A673 (cell line): ENCODE measurements at regions not wholly inside any gene's neighbourhood (a gene's known extent, or its start where the extent isn't known, plus 50 kb on each side); places are given as distances from the start of the nearest gene placed in this dataset.

ENCODE experiments used
- BruUV-seq: library from RNA; stranded (reverse); fragments of 400-500 nt; replicated peaks from 2 replicates; lab custom pipeline; 2021; lab: Mats Ljungman, UMichigan
- CTCF ChIA-PET: fragments of 300-600 bp; sonication (Branson Sonifier 250); formaldehyde crosslinking; loops from one replicate; lab custom pipeline; 2022; ENCODE audit warnings: antibody characterized with exemption; lab: Charles Lee
- POLR2A ChIA-PET: fragments of 300-600 bp; sonication (Branson Sonifier 250); formaldehyde crosslinking; loops from one replicate; lab custom pipeline; 2022; ENCODE audit warnings: antibody characterized with exemption; ENCODE audit not compliant: low non-redundant PET; lab: Charles Lee
- DNase-seq: peaks from one replicate; pipeline ENCODE4 v3.0.0-alpha.2; 2015; ENCODE audit warnings: low spot score
- H3K27ac ChIP-seq: fragments of 200-600 bp; sonication (generic); 2 replicates; pipeline ENCODE4 v1.5.1; 2016; ENCODE audit warnings: mixed run types, low read depth, mild to moderate bottlenecking, mixed read lengths, antibody characterized with exemption, low read length; ENCODE audit not compliant: poor library complexity, severe bottlenecking
- H3K27me3 ChIP-seq: fragments of 200-600 bp; sonication (generic); replicated peaks from 2 replicates; pipeline ENCODE4 v1.6.1; 2017; ENCODE audit warnings: mixed run types, low read depth, mild to moderate bottlenecking, mixed read lengths, antibody characterized with exemption, low read length; ENCODE audit not compliant: insufficient read depth, poor library complexity
- H3K36me3 ChIP-seq: fragments of 200-600 bp; sonication (generic); 2 replicates; pipeline ENCODE4 v1.6.1; 2016; ENCODE audit warnings: mixed run types, mild to moderate bottlenecking, mixed read lengths, antibody characterized with exemption, low read length; ENCODE audit not compliant: insufficient read depth, poor library complexity, severe bottlenecking
- H3K4me1 ChIP-seq: fragments of 200-600 bp; sonication (generic); 2 replicates; pipeline ENCODE4 v1.6.1; 2017; ENCODE audit warnings: mixed run types, mild to moderate bottlenecking, mixed read lengths, antibody characterized with exemption, low read length; ENCODE audit not compliant: insufficient read depth, poor library complexity, severe bottlenecking
- H3K4me3 ChIP-seq: fragments of 200-600 bp; sonication (generic); 2 replicates; pipeline ENCODE4 v1.5.1; 2016; ENCODE audit warnings: low read depth, mixed run types, mild to moderate bottlenecking, mixed read lengths, low read length; ENCODE audit not compliant: poor library complexity, severe bottlenecking
- H3K9me3 ChIP-seq: fragments of 200-600 bp; sonication (generic); 2 replicates; pipeline ENCODE4 v1.6.1; 2016; ENCODE audit warnings: mixed run types, low read depth, mild to moderate bottlenecking, mixed read lengths, antibody characterized with exemption, low read length; ENCODE audit not compliant: poor library complexity, severe bottlenecking
- EZH2 ChIP-seq: fragments of 200-600 bp; sonication (generic); IDR thresholded peaks from 2 replicates; pipeline ENCODE4 v1.6.1; 2017; ENCODE audit warnings: borderline replicate concordance, low read depth, mild to moderate bottlenecking, mixed read lengths, antibody characterized with exemption, low read length; ENCODE audit not compliant: poor library complexity, severe bottlenecking
- intact Hi-C: fragments of 100-400 bp; cut with micrococcal nuclease; formaldehyde crosslinking; loops from one replicate; pipeline ENCODE4 v1.10.0; 2022; ENCODE audit not compliant: unreplicated experiment
- TF ChIP-seq, protein P1 (sequence below): fragments of 300-800, 200-600 bp; sonication (generic); conservative IDR thresholded peaks from 2 replicates; pipeline ENCODE4 v1.5.1; 2017; ENCODE audit warnings: low read depth, mild to moderate bottlenecking, antibody characterized with exemption, low read length, moderate library complexity, mixed read lengths

- CTCF ChIA-PET: no interaction called here
- intact Hi-C loops: no loop called here
- POLR2A ChIA-PET: no interaction called here
Observed at GRCh38 chr6:113352029-113352801, 504.9 kb upstream of the MARCKS start.

GRCh38 chr6:113352831-113353230 is 504.3 kb upstream of the MARCKS start:
- no TSS peak for BruUV-seq
- no peak for TF ChIP-seq EZH2
- TF ChIP-seq, protein P1, sequence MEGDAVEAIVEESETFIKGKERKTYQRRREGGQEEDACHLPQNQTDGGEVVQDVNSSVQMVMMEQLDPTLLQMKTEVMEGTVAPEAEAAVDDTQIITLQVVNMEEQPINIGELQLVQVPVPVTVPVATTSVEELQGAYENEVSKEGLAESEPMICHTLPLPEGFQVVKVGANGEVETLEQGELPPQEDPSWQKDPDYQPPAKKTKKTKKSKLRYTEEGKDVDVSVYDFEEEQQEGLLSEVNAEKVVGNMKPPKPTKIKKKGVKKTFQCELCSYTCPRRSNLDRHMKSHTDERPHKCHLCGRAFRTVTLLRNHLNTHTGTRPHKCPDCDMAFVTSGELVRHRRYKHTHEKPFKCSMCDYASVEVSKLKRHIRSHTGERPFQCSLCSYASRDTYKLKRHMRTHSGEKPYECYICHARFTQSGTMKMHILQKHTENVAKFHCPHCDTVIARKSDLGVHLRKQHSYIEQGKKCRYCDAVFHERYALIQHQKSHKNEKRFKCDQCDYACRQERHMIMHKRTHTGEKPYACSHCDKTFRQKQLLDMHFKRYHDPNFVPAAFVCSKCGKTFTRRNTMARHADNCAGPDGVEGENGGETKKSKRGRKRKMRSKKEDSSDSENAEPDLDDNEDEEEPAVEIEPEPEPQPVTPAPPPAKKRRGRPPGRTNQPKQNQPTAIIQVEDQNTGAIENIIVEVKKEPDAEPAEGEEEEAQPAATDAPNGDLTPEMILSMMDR: no peak

More at GRCh38 chr6:113352029-113352801, 504.9 kb upstream of the MARCKS start:
- Histone ChIP-seq H3K4me1 (no peaks in the 10 kb centered on the region), H3K27ac (no peak overlapping the region), H3K9me3 (no peaks in the 10 kb centered on the region), H3K36me3 (no peaks in the 10 kb centered on the region), H3K4me3 (no peak overlapping the region), H3K27me3 (no peaks in the 10 kb centered on the region)
- TF ChIP-seq, protein P1: no peak
- no peak for TF ChIP-seq EZH2
- DNase-seq: peak; percentile 26
- no TSS peak for BruUV-seq

GRCh38 chr6:113353392-113353791 is 503.8 kb upstream of the MARCKS start:
- no peak overlapping the region for H3K27ac ChIP-seq
- no peaks in the 10 kb centered on the region for H3K27me3 ChIP-seq
- no peaks in the 10 kb centered on the region for H3K4me1 ChIP-seq
- TF ChIP-seq EZH2: no peak
- TF ChIP-seq, protein P1: no peak
- no peak overlapping the region for H3K4me3 ChIP-seq
- BruUV-seq: no TSS peak
- no peaks in the 10 kb centered on the region for H3K9me3 ChIP-seq
- no peaks in the 10 kb centered on the region for H3K36me3 ChIP-seq
- CTCF ChIA-PET: no interaction called here
- intact Hi-C loops: no loop called here
- POLR2A ChIA-PET: interaction anchor here (0.6 kb wide), 1 partner anchor 189 kb away, joined by 3 read pairs; no protein-coding TSS in a partner anchor
- DNase-seq: no peak

More at GRCh38 chr6:113352831-113353230, 504.3 kb upstream of the MARCKS start:
- DNase-seq: no peak
- no peak overlapping the region for H3K4me3 ChIP-seq
- ChIA-PET CTCF (no interaction called here), POLR2A (no interaction called here)
- no peaks in the 10 kb centered on the region for H3K36me3 ChIP-seq
- intact Hi-C loops: no loop called here
- H3K27ac ChIP-seq: no peak overlapping the region
- H3K27me3 ChIP-seq: no peaks in the 10 kb centered on the region
- no peaks in the 10 kb centered on the region for H3K4me1 ChIP-seq
- H3K9me3 ChIP-seq: no peaks in the 10 kb centered on the region
